HG02840 (cell line): ENCODE measurements at regions not wholly inside any gene's neighbourhood (a gene's known extent, or its start where the extent isn't known, plus 50 kb on each side); places are given as distances from the start of the nearest gene placed in this dataset.
"Not testable (repeated sequence)": the region's sequence is repeated elsewhere in the genome, so short reads cannot be mapped to it uniquely, and the experiment has no call there.

Source experiments
- ATAC-seq: cut with Tn5 transposase; IDR thresholded peaks from one replicate; pipeline ENCODE4 v1.9.1; 2021; ENCODE audit warnings: mild to moderate bottlenecking, moderate library complexity, moderate number of reproducible peaks; ENCODE audit not compliant: unreplicated experiment, low FRiP score

DNA sequence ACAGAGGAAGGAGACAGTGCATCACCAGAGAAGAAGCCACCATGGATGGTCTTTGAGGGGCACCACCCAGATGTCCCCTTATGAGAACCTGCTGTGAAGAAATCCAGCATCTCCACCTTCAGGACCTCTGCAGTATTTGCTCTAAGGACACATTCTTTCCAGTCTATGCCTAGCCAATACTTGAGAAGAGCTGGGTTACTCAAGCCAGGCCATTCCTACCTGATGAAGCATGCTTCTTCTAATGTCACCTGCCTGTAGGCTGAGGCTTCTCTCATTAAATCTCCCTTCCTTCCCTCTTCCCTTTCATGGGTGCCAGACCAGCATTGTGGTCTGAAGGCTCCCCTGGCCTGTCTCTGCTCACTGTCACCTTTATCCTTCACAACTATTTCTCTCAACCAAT, 654.5 kb upstream of the AUTS2 start:
- ATAC-seq: no peak

DNA sequence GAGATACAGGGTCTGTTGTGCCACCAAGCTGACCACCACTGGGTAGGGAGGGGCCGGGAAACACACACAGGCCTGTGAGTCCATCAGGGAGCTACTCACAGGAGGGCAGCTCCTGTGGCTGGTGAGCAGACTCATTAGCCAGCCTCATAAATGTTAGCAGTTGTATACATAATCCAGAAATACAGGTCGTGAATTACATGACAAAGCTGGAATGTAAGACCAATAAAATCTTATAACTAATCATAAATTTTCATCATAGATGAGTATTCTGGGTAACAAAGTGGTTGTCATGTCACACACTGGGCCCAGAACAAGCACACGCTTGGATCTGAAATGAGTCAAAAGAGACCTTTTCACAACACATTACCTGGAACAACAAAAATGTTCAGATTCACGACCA, 642.6 kb upstream of the AUTS2 start:
- no peak for ATAC-seq

DNA sequence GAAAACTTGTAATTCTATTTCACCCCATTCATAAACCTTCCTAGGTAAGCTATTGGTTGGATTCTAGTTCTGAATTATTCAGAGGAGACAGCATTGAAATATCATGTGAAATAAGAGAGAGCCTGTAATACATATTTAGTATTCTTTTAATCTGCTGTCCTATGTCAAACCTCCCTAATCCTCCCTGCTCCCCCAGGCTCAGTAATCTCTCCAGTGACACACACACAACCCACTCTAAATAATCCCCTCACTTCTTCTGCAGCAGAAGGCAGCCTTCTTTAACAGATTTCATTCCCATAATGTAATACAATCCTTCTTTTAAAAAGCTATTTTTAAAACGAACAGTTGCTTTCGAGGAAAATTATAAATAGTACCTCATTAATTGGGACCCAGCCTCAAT, 639.7 kb upstream of the AUTS2 start:
- ATAC-seq: no peak

DNA sequence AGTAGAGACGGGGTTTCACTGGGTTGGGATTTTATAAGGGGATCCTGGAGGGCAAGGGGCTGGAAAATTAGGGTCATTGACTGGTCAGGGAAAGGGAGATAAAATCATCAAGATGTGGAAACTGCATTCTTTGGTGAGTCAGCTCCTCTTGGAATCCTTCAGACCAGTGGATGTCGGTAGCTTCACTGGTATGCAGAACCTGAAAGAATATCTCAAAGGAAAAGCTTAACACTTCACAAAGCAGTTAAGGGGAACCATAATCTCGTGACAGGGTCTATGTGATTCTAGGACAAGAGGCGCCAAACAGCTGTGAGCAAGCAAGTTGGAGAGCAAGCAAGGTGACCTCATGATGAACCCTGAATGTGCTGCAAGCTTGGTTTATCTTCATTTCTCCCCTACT, 634.7 kb upstream of the AUTS2 start:
- ATAC-seq: no peak

DNA sequence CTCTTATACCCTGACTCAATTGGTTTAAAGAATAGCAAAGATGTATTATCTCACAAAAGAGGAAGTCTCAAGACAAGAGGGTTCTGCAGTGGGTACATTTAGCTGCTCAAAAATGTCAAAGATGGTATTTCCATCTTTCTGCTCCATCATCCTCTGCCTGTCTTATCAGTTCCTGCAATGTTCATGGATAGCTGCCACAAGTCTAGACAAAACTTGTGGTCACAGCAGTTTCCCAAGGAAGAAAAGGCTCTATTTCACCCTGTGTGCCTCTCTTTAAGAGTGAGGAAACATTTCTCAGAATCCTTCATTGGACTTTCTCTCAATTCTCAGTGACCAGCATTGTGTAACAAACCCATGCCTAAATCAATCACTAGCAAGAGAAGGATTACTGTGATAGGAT, 634.2 kb upstream of the AUTS2 start:
- no peak for ATAC-seq

DNA sequence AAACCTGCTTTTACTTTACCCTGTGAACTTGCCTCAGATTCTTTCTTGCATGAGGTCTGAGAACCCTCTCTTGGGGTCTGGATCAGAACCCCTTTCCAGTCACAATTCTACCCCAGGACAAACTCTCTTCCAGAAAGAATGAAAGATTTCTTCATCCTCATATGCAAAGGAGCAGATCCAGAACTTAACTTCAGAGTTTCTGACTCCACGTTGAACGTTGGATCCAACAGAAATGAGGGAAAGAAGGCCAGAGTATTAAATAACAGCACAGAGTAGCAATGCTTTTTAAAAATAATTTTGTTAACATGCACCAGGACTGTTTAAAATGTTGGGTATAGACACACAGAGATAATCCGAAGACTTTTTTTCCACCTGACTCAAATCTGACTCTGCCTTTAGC, 632.9 kb upstream of the AUTS2 start:
- ATAC-seq: no peak

DNA sequence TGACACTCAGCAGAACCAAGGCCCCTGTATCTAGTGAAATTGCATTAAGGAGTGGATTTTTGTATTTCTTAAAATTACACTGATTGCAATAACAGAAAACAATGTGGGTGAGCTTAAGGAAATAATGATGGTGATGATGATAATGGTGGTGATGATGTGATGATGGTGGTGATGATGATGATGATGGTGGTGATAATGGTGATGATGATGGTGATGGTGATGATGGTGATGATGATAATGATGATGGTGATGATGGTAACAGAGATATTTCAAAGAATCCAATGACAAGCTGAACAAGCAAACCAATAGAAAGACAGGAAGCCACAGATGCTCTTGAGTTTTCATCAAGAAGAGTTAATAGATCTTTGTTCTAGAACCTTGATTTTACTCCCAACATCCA, 630.7 kb upstream of the AUTS2 start:
- no peak for ATAC-seq

DNA sequence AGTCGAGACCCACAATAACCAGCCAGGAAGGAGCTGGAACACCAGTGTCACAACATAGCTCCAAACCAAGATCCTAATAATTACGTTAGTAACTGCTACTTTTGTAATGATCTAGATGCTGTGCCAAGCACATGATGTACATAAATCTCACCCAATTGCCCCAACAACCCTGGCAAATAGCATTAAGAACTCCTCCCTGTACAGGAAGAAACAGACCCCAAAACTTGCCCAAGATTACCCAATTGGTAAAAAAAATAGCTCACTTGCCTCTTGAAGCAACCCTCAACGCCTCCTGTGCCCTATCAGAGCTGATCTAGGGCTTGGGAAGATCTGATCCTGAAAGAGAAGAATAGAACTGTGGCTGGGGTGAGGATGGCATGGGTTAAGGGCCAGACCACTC, 628.7 kb upstream of the AUTS2 start:
- ATAC-seq: no peak

DNA sequence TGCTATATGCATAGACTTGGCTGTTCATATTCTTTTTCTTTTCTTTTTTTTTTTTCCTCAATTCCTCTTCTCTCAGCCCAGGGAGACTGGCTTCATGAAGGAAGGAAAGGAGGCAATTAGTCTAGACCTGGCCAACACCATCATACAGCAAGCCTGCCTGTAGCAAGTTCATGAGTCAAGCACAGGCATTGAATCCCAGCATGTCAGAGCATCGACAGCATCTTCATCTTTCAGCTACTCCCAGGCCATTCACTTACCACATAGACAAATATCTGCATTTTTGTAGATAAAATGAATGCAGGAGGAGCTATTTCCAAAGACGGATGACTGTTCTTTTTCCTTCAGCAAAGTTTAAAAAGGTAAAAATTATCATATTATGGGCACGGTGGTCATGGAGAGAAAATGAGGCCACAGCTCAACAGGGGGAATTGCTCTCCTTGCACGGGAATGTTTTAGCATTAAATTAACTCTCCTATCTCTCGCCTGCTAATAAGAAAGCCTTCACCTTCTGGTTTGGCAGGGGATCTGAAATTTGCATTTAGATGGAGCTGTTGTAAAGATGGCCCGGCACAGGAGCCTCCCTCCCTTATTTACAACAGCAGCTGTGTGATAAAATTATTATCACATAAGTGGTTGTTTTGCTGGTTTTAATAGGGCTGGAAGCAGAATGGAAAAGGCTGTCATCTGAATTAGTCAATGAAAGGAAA, 626.5 kb upstream of the AUTS2 start:
- ATAC-seq: no peak

DNA sequence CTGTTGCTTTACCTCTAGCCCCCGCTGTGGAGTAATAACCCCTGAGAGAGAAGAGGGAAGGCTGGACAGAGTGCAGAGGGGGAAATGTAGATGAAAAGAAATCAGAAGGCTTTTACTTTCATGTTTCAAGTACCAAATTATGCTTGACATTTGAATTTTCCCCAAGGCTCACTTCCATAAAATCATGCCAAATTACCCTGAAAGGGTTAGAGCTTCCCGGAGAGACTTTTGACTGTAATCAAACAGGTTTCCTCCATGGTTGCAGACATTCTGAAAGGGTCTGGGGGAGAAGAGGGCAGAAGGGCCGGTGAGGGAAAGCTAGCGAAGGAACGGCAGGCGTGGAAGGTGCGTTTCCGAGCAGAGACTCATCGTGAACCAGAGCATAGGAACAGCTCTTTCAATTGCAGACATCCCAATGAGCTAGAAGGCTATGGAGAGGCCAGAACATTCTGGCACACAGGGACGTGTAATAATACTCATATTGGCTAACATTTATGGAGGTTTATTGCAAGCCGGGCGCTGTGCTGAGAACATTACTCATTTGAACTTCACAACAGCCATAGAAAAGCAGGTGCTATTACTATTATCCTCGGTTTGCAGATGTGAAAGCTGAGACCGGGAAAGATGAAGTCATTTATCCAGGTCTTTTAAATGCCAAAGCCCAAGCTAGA, 620.8 kb upstream of the AUTS2 start:
- ATAC-seq: no peak

DNA sequence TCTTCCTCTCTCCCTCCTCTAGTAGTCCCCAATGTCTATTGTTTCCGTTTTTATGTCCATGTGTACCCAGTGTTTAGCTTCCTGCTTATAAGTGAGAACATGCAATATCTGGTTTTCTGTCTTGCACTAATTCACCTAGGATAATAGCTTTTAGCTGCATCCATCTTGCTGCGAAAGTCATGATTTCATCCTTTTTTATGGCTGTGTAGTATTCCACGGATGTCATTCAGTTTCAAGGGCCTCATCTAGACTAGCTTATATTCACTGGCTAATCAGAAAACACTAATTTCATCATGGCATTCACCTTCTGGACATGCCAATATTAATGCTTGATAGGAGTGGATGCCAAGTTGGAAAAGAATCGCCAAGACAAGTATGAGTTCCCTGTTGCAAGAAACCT, 619.6 kb upstream of the AUTS2 start:
- no peak for ATAC-seq

DNA sequence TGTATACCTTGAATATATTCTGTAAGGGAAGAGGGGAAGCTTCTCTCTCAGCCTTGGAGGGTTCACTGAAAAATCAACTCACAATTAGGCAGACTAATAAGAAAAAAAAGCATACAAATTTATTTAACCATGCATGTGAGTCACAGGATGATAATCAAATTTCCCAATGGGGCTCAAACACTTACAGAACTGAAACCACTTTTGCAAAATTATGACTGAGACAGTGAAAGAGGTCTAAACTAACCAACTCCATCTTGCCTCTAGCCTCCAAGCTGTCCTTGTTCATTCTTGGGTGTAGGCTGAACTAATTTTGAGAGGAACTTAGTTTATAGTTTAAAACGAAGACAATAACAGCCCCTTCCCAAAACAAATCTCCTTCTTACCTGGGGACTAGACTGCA, 618.3 kb upstream of the AUTS2 start:
- no peak for ATAC-seq

DNA sequence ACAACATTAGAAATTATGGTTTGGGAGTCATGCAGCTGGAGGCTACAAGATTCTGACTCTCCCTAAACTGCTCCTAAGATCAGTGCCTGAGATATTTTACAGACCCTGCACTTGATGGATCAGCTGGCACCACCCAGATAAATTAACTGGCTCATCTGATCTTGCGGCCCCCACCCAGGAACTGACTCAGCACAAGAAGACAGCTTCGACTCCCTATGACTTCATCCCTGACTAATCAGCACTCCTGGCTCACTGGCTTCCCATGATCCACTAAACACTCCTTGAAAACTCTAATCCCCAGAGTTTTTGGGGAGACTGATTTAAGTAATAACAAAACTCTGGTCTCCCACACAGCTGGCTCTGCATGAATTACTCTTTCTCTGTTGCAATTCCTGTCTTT, 617.8 kb upstream of the AUTS2 start:
- not testable (repeated sequence) for ATAC-seq

DNA sequence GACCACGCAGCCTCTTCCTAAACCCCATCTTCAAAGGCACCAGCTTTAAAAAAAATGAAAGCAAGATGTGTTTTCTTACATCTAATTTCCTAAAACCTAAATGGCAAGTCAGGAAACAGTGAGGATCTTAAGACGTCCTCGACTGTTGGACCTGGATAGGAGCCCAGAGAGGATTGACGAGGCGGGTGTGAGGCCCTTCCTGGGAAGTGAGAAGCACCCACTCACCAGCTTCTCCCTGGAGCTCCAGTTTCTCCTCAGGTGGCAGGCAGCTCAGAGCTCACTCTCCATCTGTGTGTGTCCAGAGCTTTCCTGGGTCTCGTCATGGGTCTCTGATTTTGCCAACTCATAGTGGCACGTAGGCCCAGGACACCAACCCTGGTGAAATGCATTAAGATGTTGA, 614.0 kb upstream of the AUTS2 start:
- no peak for ATAC-seq

DNA sequence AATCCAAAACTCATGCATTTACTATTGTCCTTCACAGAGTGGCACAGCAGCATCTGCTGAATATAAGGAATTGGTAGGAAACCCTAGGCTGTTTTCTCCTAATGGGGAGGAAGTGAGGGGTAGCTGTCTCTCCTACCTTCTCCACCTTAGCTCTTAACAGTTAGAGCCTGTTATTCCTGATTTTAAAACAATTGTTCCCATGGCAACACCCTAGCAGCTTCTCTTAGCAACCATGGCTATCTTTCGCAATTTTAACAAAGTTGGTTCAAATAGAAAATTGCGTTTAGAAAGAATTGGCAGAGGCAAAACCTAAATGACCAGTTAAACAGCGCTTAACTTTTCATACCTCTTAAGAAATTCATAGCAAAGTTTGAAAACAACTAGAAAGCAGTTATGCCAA, 603.4 kb upstream of the AUTS2 start:
- no peak for ATAC-seq

DNA sequence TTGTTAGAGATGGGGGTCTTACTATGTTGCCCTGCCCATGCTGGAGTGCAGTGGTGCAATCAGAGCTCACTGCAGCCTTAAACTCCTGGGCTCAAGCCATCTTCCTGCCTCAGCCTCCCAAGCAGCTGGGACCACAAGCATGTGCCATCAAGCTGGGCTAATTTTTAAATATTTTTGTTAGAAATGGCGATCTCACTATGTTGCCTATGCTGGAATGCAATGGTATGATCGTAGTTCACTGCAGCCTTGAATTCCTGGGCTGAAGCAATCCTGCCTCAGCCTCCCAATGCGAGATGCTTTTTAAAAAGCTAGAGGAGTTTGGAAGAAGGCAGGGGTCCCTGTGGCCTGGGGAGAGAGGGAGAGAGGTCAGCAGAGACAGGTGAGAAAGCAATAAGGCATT, 600.1 kb upstream of the AUTS2 start:
- no peak for ATAC-seq

DNA sequence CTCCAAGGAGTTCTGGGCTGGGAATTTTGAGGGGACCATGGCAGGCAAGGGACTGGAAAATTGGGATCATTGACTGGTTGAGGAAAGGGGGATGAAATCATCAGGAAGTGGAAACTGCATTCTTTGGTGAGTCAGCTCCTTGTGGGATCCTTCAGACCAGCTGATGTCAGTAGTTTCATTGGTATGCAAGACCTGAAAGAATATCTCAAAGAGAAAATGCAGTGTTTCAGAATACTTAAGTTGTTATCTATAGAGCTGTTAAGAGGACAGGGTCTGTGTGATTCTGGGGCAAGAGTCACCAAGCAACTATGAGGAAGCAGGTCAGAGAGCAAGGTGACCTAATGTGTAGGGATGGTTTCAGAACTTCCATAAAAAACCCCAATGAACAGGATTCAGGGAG, 595.9 kb upstream of the AUTS2 start:
- no peak for ATAC-seq

DNA sequence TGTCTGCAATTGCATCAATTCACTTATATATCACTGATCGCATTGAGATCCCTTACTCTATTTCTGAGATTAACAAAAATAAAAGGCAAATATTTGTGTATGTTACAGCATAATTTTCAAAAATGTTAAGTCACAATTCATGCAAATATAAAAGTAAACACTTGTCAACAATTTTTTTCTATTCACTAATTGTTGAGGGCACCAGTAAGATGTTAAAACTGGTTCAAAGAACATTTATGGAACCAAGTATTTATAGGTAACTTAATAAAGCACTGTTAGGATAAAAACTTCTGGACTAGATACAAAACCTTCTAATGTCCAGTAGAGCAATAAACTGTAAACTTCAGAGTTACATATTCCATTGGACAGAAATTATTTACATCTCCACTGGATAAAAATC, 586.1 kb upstream of the AUTS2 start:
- ATAC-seq: no peak

DNA sequence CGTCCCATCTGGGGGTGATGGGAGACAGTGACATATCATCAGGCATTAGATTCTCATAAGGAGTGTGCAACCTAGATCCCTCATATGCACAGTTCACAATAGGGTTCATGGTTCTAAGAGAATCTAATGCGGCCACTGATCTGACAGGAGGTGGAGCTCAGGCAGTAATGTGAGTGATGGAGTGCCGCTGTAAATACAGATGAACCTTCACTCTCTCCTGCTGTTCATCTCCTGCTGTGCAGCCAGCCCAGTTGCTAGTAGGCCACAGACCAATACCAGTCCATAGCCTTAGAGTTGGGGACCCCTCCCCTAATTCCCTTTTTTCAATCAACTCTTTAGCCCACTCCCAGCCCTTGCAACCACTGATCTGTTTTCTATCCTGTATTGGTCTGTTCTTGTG, 581.1 kb upstream of the AUTS2 start:
- no peak for ATAC-seq

DNA sequence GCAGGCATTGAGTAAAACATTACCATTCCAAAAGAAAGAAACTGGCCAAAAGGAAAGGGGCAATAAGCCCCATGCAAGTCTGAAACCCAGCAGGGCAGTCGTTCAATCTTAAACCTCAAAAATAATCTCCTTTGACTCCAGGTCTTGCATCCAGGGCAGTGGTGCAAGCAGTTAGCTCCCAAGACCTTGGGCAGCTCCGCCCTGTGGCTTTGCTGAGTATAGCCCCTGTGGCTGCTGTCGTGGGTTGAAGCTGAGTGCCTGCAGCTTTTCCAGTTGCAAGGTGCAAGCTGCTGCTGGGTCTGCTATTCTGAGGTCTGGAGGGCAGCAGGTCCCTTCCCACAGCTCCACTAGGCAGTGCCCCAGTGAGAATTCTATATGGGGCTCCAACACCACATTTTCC, 580.1 kb upstream of the AUTS2 start:
- ATAC-seq: no peak

DNA sequence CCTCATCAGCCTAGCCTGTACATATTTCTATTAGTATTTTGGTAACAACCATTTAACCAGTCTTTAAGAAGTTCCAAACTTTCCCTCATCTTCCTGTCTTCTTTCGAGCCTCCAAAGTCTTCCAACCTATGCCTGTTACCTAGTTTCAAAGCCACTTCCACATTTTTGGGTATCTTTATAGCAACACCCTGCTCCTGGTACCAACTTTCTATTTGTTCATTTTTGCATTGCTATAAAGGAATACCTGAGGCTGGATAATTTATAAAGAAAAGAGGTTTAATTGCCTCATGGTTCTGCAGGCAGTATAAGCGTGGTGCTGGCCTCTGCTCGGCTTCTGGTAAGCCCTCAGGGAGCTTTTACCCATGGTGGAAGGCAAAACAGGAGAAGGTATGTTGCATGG, 578.8 kb upstream of the AUTS2 start:
- no peak for ATAC-seq

DNA sequence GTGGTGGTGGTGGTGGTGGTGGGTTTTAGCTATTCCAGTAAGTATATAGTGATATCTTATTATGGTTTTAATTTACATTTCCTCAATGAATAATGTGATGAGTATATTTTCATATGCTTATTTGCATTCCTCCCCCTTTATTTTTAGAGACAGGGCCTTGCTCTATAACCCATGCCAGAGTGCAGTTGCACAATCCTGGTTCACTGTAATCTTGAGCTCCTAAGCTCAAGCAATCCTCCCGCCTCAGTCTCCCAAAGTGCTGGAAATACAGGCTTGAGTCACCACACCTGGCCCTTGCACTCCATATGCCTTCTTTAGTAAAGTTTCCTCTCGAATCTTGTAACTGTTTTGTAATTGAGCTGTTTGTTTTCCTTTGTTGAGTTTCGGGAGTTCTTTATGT, 577.7 kb upstream of the AUTS2 start:
- no peak for ATAC-seq

DNA sequence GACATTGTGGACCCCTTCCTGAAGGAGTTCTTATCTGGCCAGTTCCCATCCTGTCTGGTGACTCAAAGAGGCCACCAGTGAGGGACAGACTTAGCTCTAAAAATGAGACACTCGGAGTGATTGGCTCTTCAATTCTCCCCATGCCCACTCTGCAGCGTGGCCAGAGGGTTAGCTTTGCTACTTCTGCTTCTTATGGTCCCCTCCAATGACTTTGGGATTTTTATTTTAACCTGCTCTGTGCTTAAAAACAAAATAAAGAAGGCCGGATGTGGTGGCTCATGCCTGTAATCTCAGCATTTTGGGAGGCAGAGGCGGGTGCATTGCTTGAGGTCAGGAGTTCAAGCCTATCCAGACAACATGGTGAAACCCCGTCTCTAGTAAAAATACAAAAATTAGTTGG, 573.0 kb upstream of the AUTS2 start:
- ATAC-seq: no peak
